T-cell (primary cell): ENCODE measurements at regions not wholly inside any gene's neighbourhood (a gene's known extent, or its start where the extent isn't known, plus 50 kb on each side); places are given as distances from the start of the nearest gene placed in this dataset.

ENCODE experiments used
- ATAC-seq, 4 experiments: fragments of 200-7000 bp in 3 of 4; fragments of 150-1000 bp in 1 of 4; cut with Tn5 transposase; replicated peaks in 1 of 4; 1 replicate in 3 of 4; 2 replicates in 1 of 4; pipeline ENCODE4 v1.10.0; 2021; ENCODE audit warnings: moderate library complexity in 3 of 4, mild to moderate bottlenecking in 2 of 4, moderate number of reproducible peaks in 1 of 4
- CTCF ChIA-PET, 2 donors: fragments of 300-600 bp; sonication (Branson Sonifier 250); formaldehyde crosslinking; loops; one replicate each; lab custom pipeline; 2022; ENCODE audit warnings: antibody characterized with exemption in 2 of 2; lab: Charles Lee
- POLR2A ChIA-PET, 2 donors: fragments of 300-600 bp; sonication (Branson Sonifier 250); formaldehyde crosslinking; loops; one replicate each; lab custom pipeline; 2022; ENCODE audit warnings: antibody characterized with exemption in 2 of 2; lab: Charles Lee
- DNase-seq, 35 experiments: peaks; one replicate each; pipeline versions ENCODE4 v3.0.0 to v3.0.0-alpha.2; 2013 to 2023
- H3K27ac ChIP-seq: one replicate; pipeline ENCODE4 v1.5.1; 2013; ENCODE audit warnings: low read length
- H3K27me3 ChIP-seq, 2 experiments: replicated peaks in 1 of 2; 1 replicate in 1 of 2; 2 replicates in 1 of 2; pipeline versions ENCODE4 v1.6.1 to v1.7.0; 2013; ENCODE audit warnings: low read length in 1 of 2, mixed read lengths in 1 of 2; ENCODE audit not compliant: control insufficient read depth in 2 of 2, insufficient read depth in 2 of 2; ENCODE audit errors: extremely low read depth in 1 of 2
- H3K36me3 ChIP-seq, 2 donors: 1 replicate in 1 of 2; 2 replicates in 1 of 2; pipeline versions ENCODE4 v1.6.1 to v1.7.0; 2013; ENCODE audit warnings: low read length in 1 of 2; ENCODE audit not compliant: control insufficient read depth in 2 of 2, insufficient read depth in 1 of 2; ENCODE audit errors: extremely low read depth in 1 of 2
- H3K4me1 ChIP-seq, 2 experiments: 1 replicate in 1 of 2; 2 replicates in 1 of 2; pipeline versions ENCODE4 v1.6.1 to v1.7.0; 2013; ENCODE audit warnings: low read length in 2 of 2, mixed read lengths in 1 of 2; ENCODE audit not compliant: insufficient read depth in 2 of 2, control insufficient read depth in 1 of 2; ENCODE audit errors: extremely low read depth in 1 of 2
- H3K4me3 ChIP-seq, 2 donors: 1 replicate in 1 of 2; 2 replicates in 1 of 2; pipeline versions ENCODE4 v1.5.1 to v1.7.0; 2013; ENCODE audit warnings: mild to moderate bottlenecking in 2 of 2, low read length in 1 of 2, moderate library complexity in 1 of 2; ENCODE audit not compliant: control insufficient read depth in 1 of 2; ENCODE audit errors: extremely low read depth in 1 of 2
- H3K9me3 ChIP-seq: 2 replicates; pipeline ENCODE4 v1.7.0; 2013
- H3K27ac Mint-ChIP-seq, 2 donors: one replicate each; pipeline ENCODE4 v1.8.0; 2020 to 2021; ENCODE audit warnings: mild to moderate bottlenecking in 2 of 2, mixed read lengths in 2 of 2
- H3K27me3 Mint-ChIP-seq, 2 donors: one replicate each; pipeline ENCODE4 v1.8.0; 2021 to 2022; ENCODE audit warnings: mixed read lengths in 2 of 2
- H3K36me3 Mint-ChIP-seq: one replicate; pipeline ENCODE4 v1.8.0; 2021; ENCODE audit warnings: mixed read lengths
- H3K4me1 Mint-ChIP-seq, 3 donors: one replicate each; pipeline ENCODE4 v1.8.0; 2020 to 2022; ENCODE audit warnings: mixed read lengths in 3 of 3, mild to moderate bottlenecking in 1 of 3
- H3K4me3 Mint-ChIP-seq, 3 donors: one replicate each; pipeline ENCODE4 v1.8.0; 2020 to 2022; ENCODE audit warnings: mild to moderate bottlenecking in 3 of 3, mixed read lengths in 3 of 3, moderate library complexity in 3 of 3
- H3K9me3 Mint-ChIP-seq, 3 donors: one replicate each; pipeline ENCODE4 v1.8.0; 2020 to 2022; ENCODE audit warnings: mixed read lengths in 3 of 3
- WGBS: methylation state at CpG from one replicate; pipeline ENCODE4 v1.1.5; 2013; ENCODE audit warnings: missing lambda C conversion rate; ENCODE audit not compliant: insufficient coverage; 5-methylcytosine and 5-hydroxymethylcytosine counted together

DNA sequence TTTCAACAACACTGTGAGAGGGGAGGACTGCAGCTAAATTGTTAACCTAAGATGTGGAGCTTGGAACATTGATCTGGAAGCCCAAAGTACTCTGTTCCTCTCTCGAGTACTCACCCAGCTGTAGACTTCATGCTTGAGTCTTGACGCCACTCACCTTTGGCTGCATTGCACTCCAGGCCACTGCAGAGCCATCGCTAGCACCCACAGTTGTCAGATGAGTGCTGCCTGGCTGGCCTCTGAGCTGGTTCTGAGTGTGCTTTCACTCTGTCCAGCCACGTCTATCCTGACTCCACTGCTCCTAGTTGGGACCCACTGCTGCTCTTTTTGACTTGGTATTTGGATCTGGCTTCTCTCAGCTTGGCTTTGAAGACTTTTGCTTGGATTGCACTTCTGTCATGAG, 552.1 kb downstream of the DCDC2C start:
- Histone ChIP-seq H3K4me1 (no peaks in the 10 kb centered on the region), H3K27me3 (no peaks in the 10 kb centered on the region), H3K36me3 (no peaks in the 10 kb centered on the region), H3K9me3 (no peaks in the 10 kb centered on the region), H3K27ac (no peak overlapping the region), H3K4me3 (no peak overlapping the region)
- H3K36me3 Mint-ChIP-seq: no peaks in the 10 kb centered on the region
- POLR2A ChIA-PET: no interaction called here
- H3K4me1 Mint-ChIP-seq: no peaks in the 10 kb centered on the region
- no peak for ATAC-seq
- 67% methylated on average over 4 of the region's 4 CpGs for WGBS
- H3K27me3 Mint-ChIP-seq: no peaks in the 10 kb centered on the region
- CTCF ChIA-PET: no interaction called here
- no peak overlapping the region for H3K4me3 Mint-ChIP-seq
- no peak for DNase-seq
- peaks cover 3 to 15% (median 9%) of the 10 kb centered on the region in 3 donors for H3K9me3 Mint-ChIP-seq
- no peak overlapping the region for H3K27ac Mint-ChIP-seq

DNA sequence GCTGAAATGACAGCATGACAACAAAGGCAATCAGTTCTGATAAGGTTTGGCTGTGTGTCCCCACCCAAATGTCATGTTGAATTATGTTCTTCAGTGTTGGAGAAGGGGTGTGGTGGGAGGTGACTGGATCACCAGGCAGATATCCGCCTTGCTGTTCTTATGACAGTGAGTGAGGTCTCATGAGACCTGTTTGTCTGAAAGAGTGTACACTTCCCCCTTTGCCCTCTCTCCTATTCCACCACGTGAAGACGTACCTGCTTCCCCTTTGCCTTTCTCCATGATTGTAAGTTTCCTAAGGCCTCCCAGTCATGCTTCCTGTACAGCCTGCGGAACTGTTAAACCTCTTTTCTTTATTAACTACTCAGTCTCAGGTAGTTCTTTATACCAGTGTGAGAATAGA, 553.0 kb downstream of the DCDC2C start:
- ATAC-seq (no peak), DNase-seq (no peak)
- H3K4me1 ChIP-seq: no peaks in the 10 kb centered on the region
- ChIA-PET CTCF (no interaction called here), POLR2A (no interaction called here)
- no peaks in the 10 kb centered on the region for H3K27me3 ChIP-seq
- peaks cover 3 to 12% (median 8%) of the 10 kb centered on the region in 3 donors for H3K9me3 Mint-ChIP-seq
- WGBS: 10% methylated on average over 2 of the region's 4 CpGs
- H3K9me3 ChIP-seq: no peaks in the 10 kb centered on the region
- no peaks in the 10 kb centered on the region for H3K4me1 Mint-ChIP-seq
- no peaks in the 10 kb centered on the region for H3K27me3 Mint-ChIP-seq
- no peak overlapping the region for H3K4me3 ChIP-seq
- no peaks in the 10 kb centered on the region for H3K36me3 Mint-ChIP-seq
- no peaks in the 10 kb centered on the region for H3K36me3 ChIP-seq
- no peak overlapping the region for H3K4me3 Mint-ChIP-seq
- H3K27ac ChIP-seq: no peak overlapping the region
- no peak overlapping the region for H3K27ac Mint-ChIP-seq

DNA sequence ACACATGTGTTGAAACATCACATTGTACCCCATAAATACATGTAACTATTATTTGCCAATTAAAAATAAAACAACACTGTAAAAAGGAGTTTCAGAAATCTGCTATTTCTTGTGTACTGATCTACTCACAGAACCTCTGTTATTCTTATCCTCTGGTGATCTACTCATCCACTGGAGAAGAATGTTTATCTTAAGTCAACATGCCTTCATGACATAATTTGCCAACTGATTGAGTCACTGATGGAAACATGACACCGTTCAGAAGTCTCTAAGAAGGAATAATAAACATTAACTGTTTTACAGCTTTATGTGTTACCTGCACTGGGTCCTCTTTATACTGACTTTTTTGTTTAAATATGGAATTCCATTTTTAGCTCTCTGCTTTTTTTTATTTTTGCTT, 555.2 kb downstream of the DCDC2C start:
- Histone ChIP-seq H3K27ac (no peak overlapping the region), H3K4me3 (no peak overlapping the region), H3K4me1 (no peaks in the 10 kb centered on the region), H3K27me3 (no peaks in the 10 kb centered on the region), H3K9me3 (no peaks in the 10 kb centered on the region), H3K36me3 (no peaks in the 10 kb centered on the region)
- H3K27me3 Mint-ChIP-seq: no peaks in the 10 kb centered on the region
- no peaks in the 10 kb centered on the region for H3K4me1 Mint-ChIP-seq
- WGBS: no CpG with 5 or more reads among the region's 1 CpG
- ATAC-seq (no peak), DNase-seq (no peak)
- no peak overlapping the region for H3K27ac Mint-ChIP-seq
- peaks cover 3 to 10% (median 8%) of the 10 kb centered on the region in 3 donors for H3K9me3 Mint-ChIP-seq
- H3K36me3 Mint-ChIP-seq: no peaks in the 10 kb centered on the region
- H3K4me3 Mint-ChIP-seq: no peak overlapping the region
- ChIA-PET POLR2A (no interaction called here), CTCF (no interaction called here)

DNA sequence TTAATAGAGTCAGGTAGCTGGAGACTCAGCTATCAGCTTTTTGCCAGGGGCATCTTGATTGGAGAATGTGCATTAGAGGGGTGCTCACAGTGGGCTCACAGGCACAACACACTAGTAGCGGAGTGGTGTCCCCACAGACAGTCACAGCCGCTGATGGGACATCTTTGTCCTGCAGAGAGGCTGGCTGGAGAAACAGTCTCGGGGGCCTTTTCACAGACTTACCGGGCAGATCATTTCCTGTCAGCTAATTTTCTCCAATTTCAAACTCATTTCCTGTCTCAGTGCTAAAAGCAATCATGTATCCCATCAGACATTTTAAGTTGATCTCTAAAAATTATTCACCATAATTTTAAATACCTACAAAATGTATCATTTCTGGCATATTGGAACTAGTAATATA, 562.6 kb downstream of the DCDC2C start:
- Mint-ChIP-seq H3K36me3 (no peaks in the 10 kb centered on the region), H3K4me1 (no peaks in the 10 kb centered on the region), H3K27ac (no peak overlapping the region), H3K4me3 (no peak overlapping the region), H3K27me3 (no peaks in the 10 kb centered on the region), H3K9me3 (peaks cover 0 to 6% (median 6%) of the 10 kb centered on the region in 3 donors)
- CTCF ChIA-PET: no interaction called here
- H3K36me3 ChIP-seq: no peaks in the 10 kb centered on the region
- POLR2A ChIA-PET: no interaction called here
- DNase-seq: no peak
- no peak overlapping the region for H3K4me3 ChIP-seq
- no peak for ATAC-seq
- 45% methylated on average over 4 of the region's 4 CpGs for WGBS
- no peak overlapping the region for H3K27ac ChIP-seq
- H3K4me1 ChIP-seq: no peaks in the 10 kb centered on the region
- no peaks in the 10 kb centered on the region for H3K27me3 ChIP-seq
- H3K9me3 ChIP-seq: no peaks in the 10 kb centered on the region

DNA sequence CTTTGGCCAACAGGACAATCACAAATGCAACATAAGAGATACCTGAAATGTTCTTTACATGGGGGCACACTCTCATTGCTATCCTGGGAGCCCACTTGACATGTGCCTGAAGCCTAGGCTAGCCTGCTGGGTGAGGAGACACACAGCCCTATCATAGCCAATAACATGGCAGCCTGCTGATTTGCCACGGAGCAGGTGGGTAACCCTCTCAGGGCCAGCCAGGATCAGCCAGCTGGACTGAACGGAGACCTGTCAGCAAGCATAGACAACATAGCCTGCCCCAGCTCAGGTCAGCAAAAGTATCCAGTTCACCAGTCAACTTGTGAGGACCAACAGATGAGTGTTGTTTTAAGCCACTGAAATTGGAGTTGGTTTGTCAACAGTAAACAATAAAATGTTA, 566.5 kb downstream of the DCDC2C start:
- POLR2A ChIA-PET: no interaction called here
- H3K36me3 Mint-ChIP-seq: no peaks in the 10 kb centered on the region
- WGBS: 83% methylated on average over 2 of the region's 2 CpGs

DNA sequence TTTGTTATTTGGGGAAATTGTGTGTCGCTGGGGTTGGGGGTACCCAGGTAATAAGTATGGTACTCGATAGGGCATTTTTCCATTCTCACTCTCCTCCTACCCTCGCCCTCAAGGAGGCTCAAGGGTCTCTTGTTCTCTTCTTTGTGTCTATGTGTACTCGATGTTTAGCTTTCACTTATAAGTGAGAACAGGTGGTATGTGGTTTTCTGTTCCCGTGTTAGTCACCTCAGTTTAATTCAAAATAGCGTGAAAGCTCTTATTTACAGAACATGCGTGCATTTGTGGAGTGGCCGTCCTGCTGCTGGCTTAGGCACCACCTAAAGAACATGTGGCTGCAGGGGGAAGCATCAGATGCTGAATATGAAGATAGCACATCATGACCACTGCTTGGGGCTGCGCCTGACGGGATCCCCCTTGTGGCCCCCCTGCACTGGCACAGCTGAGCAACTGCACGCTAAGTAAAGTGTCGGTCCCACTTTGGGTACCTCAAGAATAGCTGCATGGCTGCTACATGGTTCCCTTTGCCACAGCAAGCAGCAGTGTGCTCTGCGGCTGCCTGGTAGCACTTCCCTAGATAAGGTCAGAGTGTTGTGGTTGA, 569.0 kb downstream of the DCDC2C start:
- Histone ChIP-seq H3K27ac (no peak overlapping the region), H3K4me3 (no peak overlapping the region), H3K27me3 (no peaks in the 10 kb centered on the region), H3K9me3 (no peaks in the 10 kb centered on the region), H3K36me3 (no peaks in the 10 kb centered on the region), H3K4me1 (no peaks in the 10 kb centered on the region)
- DNase-seq (no peak), ATAC-seq (no peak)
- 92% methylated on average over 9 of the region's 13 CpGs for WGBS
- Mint-ChIP-seq H3K27ac (no peak overlapping the region), H3K27me3 (no peaks in the 10 kb centered on the region), H3K36me3 (no peaks in the 10 kb centered on the region), H3K4me1 (no peaks in the 10 kb centered on the region), H3K9me3 (peaks cover 0 to 15% (median 10%) of the 10 kb centered on the region in 3 donors), H3K4me3 (no peak overlapping the region)
- ChIA-PET CTCF (no interaction called here), POLR2A (no interaction called here)

More for the DNA sequence above, 566.5 kb downstream of the DCDC2C start:
- H3K4me3 ChIP-seq: no peak overlapping the region
- no peaks in the 10 kb centered on the region for H3K27me3 ChIP-seq
- no peak overlapping the region for H3K27ac ChIP-seq
- no peak overlapping the region for H3K4me3 Mint-ChIP-seq
- no peaks in the 10 kb centered on the region for H3K27me3 Mint-ChIP-seq
- CTCF ChIA-PET: no interaction called here
- ATAC-seq (no peak), DNase-seq (no peak)
- H3K27ac Mint-ChIP-seq: no peak overlapping the region
- H3K9me3 ChIP-seq: no peaks in the 10 kb centered on the region
- H3K4me1 Mint-ChIP-seq: no peaks in the 10 kb centered on the region
- peaks cover 0 to 5% (median 0%) of the 10 kb centered on the region in 3 donors for H3K9me3 Mint-ChIP-seq
- no peaks in the 10 kb centered on the region for H3K4me1 ChIP-seq
- no peaks in the 10 kb centered on the region for H3K36me3 ChIP-seq

DNA sequence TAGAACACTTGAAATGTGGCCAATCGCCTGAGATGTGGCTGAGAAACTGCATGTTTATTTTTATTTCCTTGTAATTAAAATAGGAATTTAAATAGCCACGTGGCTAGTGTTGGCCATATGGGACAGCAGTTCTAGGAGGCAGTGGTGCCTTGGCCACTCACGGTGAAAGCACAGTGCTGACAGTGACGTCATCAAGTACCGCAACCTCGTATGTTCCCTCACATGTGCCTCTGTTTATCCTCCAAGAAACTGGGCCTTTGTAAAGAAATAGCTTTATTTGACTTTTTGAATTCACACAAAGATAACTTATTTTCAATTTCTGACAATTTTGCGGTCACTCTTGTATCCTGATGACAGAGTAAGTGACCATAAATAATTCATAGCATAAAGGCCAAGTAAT, 575.0 kb downstream of the DCDC2C start:
- H3K4me1 Mint-ChIP-seq: no peaks in the 10 kb centered on the region
- no peaks in the 10 kb centered on the region for H3K36me3 ChIP-seq
- peaks cover 6 to 18% (median 13%) of the 10 kb centered on the region in 3 donors for H3K9me3 Mint-ChIP-seq
- H3K9me3 ChIP-seq: no peaks in the 10 kb centered on the region
- no peak overlapping the region for H3K4me3 ChIP-seq
- ChIA-PET CTCF (no interaction called here), POLR2A (no interaction called here)
- DNase-seq (no peak), ATAC-seq (no peak)
- no peak overlapping the region for H3K27ac Mint-ChIP-seq
- H3K36me3 Mint-ChIP-seq: no peaks in the 10 kb centered on the region
- no peak overlapping the region for H3K4me3 Mint-ChIP-seq
- 73% methylated on average over 3 of the region's 7 CpGs for WGBS
- H3K27ac ChIP-seq: no peak overlapping the region
- no peaks in the 10 kb centered on the region for H3K27me3 Mint-ChIP-seq
- H3K4me1 ChIP-seq: no peaks in the 10 kb centered on the region
- no peaks in the 10 kb centered on the region for H3K27me3 ChIP-seq
